CD4-positive, alpha-beta T cell treated with Interleukin-21 for 1 hour (primary cell): ENCODE measurements at regions not wholly inside any gene's neighbourhood (a gene's known extent, or its start where the extent isn't known, plus 50 kb on each side); places are given as distances from the start of the nearest gene placed in this dataset.

ENCODE experiments used
- DNase-seq: peaks from one replicate; pipeline ENCODE4 v3.0.0-alpha.2; 2020

GRCh38 chr11:25991476-25991875 is 340.5 kb upstream of the ANO3 start:
- DNase-seq = no peak

DNA sequence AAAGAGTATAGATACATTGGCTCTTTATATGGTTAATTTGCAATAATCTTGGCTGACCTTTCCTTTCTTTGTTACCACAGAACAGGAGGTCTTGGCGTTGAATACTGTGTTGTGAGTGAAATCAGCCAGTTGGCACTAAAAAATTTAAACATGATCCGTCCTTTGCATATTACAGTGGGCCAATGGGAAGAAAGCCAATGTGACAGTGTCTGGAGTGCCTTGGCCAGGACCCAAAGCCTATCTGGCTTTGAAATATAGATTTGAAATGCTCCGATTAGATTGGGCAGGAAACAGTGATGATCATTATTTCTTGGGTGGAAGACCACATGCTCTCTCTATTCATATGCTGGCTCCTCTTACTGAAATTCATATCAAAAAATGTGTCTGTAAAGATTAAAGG is 339.6 kb upstream of the ANO3 start:
- DNase-seq = no peak

DNA sequence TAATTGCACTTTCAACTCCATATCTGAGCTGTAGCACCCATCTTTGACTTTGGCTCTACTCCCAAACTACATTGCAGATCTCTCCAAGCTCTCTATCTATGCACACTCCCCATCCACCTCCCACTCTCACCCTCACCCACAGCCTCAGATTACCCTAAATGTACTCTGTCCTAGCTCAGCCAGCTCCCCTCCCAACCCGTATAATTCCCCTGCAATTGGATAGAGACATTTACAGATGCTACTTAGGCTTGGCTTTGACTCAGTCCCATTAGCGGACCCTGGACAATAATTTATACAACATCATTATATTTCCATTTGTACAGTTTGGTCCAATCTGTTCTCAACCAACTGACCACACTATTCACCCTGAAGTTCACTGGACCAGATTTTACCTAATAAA is 338.9 kb upstream of the ANO3 start:
- no peak for DNase-seq

GRCh38 chr11:26011474-26011873 is 320.5 kb upstream of the ANO3 start:
- no peak for DNase-seq

GRCh38 chr11:26014456-26015115 is 317.3 kb upstream of the ANO3 start:
- no peak for DNase-seq

- no peak for DNase-seq
Measured at GRCh38 chr11:26017322-26017860, 314.5 kb upstream of the ANO3 start.

GRCh38 chr11:26017903-26018302 is 314.0 kb upstream of the ANO3 start:
- DNase-seq = no peak

DNA sequence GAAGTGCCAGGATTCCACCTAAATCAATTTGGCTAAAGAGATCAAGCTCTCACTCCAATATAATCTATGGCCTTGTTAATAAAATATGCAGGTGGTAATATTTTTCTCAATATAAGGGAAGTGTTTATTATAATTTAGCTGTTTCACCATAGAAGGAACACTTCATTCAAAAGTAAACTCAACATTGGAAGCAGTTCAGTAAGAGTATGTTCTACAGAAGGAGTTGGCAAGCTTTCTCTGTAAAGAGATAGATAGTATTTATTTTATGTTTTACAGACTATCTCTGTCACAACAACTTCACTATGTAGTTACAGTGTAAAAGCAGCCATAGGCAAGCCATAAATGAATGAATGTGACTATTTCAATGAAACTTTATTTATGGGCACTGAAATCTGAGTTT is 313.6 kb upstream of the ANO3 start:
- no peak for DNase-seq

DNA sequence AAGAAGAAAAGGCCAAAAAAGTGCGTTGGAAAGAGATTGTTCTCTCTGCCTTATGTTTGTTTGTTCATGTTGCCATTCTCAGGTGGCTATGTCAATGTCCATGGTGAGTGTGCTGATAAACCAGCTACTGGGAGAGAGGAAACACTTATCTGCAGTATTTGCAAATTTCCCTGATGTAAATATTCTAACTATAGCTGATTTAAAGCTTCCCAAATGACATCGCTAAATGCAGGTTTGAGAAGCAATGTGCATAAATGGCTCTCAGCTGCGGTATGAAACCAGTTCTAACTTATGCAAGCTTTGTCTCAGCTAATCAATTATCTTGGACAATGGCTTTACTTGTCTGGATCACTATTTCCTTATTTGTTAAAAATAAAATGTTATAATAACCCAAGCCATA is 312.5 kb upstream of the ANO3 start:
- no peak for DNase-seq

GRCh38 chr11:26021017-26021416 is 310.9 kb upstream of the ANO3 start:
- DNase-seq = no peak

- no peak for DNase-seq
Measured at GRCh38 chr11:26023057-26023456, 308.9 kb upstream of the ANO3 start.

GRCh38 chr11:26025676-26026075 is 306.3 kb upstream of the ANO3 start:
- no peak for DNase-seq

GRCh38 chr11:26026078-26026477 is 305.9 kb upstream of the ANO3 start:
- no peak for DNase-seq

- DNase-seq = no peak
Measured at GRCh38 chr11:26027887-26028286, 304.0 kb upstream of the ANO3 start.

DNA sequence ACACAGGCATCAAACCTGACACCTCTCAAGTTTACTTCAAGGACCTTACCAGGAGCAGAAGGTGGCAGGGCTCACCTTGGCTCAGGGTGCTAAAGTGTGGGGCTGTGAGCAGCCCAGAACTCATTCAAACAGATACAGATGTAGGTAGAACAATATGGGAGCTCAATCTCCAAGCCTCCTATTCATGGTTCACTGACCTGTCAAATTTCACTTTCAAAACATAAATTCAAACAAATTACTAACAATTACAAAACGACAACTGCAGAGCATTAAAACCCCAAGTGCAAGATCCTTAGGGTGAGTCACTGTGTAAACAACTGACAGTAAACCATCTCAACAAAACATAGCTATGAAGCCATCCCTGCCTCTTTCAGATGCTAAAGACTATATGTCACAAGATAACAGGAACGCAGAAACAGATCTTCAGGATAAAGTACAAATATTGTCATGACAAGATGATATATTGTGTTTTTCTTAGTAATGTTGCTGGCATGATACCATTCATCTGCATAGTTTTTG is 303.5 kb upstream of the ANO3 start:
- no peak for DNase-seq

GRCh38 chr11:26030399-26030798 is 301.5 kb upstream of the ANO3 start:
- no peak for DNase-seq

DNA sequence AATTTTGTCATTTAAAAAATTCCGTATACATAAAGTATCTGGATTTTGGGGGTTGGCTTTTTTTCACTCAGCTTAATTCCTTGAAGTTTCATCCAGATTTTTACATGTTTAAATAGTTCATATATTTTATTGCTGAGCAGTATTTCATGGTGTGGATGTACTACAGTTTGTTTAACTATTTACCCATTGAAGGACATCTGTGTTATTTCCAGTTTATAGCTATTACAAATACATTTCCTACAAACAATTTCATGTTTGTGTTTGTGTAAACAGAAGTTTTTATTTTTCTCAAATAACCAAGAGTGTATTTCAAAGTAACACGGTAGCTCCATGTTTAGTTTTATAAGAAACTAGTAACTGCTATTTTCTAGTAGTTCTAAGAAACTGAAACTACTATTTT is 299.7 kb upstream of the ANO3 start:
- no peak for DNase-seq

GRCh38 chr11:26035696-26036095 is 296.2 kb upstream of the ANO3 start:
- DNase-seq = no peak

- DNase-seq = no peak
Measured at GRCh38 chr11:26037716-26038115, 294.2 kb upstream of the ANO3 start.

- no peak for DNase-seq
Measured at GRCh38 chr11:26040339-26040738, 291.6 kb upstream of the ANO3 start.

- no peak for DNase-seq
Measured at GRCh38 chr11:26042113-26042512, 289.8 kb upstream of the ANO3 start.

DNA sequence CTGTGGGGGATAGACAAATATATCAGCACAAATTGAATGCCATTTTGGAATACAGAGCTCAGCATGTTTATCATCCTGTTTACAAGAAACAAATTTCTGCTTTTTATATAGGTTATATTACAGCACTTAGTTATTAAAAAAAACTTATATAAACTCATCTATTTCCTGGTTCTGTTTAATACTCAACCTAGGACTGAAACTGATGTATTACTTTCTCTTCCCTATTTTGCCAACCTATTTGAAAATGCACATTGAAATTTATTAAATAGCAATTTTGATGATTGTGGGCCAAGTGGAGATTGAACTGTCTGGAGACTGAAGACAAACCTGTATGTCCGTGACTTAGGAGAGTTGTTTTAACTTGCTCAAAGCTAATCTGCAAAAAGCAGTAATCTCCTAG is 288.3 kb upstream of the ANO3 start:
- DNase-seq = no peak

- DNase-seq = no peak
Measured at GRCh38 chr11:26044389-26044788, 287.5 kb upstream of the ANO3 start.

- DNase-seq = no peak
Measured at GRCh38 chr11:26045082-26045481, 286.8 kb upstream of the ANO3 start.

DNA sequence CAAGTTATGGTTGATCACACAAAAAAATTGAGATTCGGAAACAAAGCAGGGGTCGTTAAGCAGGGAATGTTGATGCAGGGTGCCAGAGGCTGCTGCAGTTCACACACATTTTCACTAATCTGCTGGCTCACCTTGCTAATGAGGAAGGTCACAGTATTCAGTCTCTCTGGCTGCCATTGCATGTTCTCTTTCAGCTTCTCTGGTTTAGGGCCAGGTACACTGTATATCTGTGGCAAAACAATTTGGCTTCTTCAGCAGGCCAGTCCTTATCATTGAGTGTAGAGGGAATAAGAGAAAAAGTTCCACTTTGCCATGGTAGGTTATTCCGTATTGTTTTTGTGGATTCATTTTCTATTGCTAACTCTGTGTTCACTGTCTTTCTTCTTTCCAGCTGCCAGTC is 283.7 kb upstream of the ANO3 start:
- no peak for DNase-seq
